GM21528 (cell line): ENCODE measurements at regions not wholly inside any gene's neighbourhood (a gene's known extent, or its start where the extent isn't known, plus 50 kb on each side); places are given as distances from the start of the nearest gene placed in this dataset.
"Not testable (repeated sequence)": the region's sequence is repeated elsewhere in the genome, so short reads cannot be mapped to it uniquely, and the experiment has no call there.

Experiments used
- ATAC-seq: cut with Tn5 transposase; IDR thresholded peaks from one replicate; pipeline ENCODE4 v1.9.1; 2021; ENCODE audit warnings: mild to moderate bottlenecking, moderate library complexity; ENCODE audit not compliant: unreplicated experiment, low FRiP score

DNA sequence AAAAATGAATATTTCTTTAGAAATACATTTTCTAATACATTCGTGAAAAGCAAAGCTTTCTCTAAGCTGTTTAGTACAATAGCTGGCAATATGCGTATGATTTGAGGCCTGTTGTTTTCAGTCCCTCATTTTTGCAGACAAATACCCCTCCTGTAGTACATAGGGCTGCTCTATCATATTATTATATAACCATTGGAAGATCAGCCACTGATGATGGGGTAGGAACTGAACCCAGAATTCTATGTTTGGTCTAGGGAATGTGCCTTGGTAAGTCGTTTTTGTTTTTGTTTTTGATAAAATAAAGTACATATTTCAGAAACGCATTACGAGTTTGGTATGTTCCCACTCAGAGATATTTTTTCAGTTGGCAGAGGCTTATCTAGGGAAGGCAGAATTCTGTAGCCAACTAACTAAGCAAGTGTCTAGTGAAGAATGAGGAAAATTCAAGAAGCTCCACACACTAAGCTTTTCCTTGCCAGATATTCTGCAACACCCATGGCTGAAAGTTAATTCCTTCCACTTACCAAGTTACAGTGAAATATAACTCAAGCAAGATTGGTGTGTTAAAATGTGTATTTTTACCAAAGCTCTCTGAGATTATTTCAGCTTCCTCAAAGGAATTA is 656.9 kb upstream of the MIR17HG start:
- ATAC-seq = no peak

DNA sequence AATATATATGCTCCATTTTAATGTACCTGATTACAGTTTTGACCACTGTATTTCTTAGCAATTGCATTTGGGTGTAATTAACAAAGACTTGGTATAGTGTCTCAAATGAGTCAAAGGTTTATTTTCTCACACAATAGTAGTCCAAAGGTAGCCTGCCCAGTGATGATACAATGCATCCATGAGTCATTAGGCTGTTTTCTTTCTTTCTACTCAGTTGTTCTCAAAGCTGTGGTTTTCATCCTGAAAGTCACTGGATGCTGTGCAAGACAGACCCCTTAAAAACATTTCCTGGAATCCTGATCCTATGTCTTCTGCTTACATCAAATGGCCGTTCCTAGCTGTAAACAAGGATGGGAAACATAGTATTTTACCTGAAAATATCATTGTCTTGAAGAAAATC is 651.2 kb upstream of the MIR17HG start:
- no peak for ATAC-seq

DNA sequence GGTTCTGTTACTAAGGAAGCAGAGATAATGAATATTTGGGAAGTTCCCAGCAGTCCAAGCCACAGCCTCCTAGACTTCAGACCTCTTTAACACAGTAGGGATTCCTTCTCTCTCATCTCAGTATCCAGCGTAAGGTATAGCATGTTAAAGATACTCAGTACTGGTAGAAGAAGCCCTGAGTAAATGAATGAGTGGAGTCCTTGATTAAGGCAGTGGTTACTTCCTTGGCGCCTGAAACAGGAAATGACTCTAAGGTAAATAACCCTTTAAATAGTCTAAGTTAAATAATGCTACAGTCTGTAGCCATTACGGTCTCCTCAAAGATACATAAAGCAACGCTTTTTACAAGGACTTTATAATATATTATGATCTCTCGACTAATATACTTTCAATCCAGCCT is 650.8 kb upstream of the MIR17HG start:
- ATAC-seq = no peak

DNA sequence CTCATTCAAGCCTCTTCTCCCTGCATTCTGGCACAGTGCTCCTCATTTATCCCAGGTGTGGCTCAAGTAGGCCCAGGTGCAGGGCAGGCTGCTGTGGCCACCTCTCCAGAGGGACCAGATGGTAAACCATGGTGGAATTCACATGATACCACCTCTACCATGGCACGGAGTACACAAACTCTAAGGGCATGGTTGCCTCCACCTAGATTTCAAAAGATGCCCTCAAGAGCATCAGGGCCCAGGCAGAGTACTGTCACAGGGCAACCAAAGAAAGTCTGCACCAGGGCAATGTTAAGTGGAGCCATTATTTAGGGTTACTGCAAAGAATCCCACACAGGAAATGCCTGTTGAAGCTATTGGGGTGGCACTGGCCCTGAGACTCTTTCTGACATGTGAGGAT is 647.1 kb upstream of the MIR17HG start:
- no peak for ATAC-seq

DNA sequence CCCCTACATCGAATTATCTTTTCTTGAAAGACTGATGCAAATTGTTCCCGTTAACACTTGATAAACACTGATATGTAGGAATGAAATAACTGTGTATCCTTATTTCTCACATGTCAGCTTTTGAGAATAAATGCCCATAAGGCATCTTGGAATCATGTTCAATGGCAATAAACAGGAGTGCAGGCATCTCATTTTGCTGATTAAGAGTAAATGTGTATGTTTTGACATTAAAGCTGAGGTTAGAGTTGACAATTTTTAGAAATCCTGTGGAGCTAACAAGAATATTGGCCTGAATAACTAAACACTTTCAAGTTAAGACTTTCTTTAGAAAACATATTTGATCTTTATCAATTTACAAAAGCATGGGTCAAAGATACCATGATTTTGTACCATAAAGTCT is 646.2 kb upstream of the MIR17HG start:
- ATAC-seq = no peak

DNA sequence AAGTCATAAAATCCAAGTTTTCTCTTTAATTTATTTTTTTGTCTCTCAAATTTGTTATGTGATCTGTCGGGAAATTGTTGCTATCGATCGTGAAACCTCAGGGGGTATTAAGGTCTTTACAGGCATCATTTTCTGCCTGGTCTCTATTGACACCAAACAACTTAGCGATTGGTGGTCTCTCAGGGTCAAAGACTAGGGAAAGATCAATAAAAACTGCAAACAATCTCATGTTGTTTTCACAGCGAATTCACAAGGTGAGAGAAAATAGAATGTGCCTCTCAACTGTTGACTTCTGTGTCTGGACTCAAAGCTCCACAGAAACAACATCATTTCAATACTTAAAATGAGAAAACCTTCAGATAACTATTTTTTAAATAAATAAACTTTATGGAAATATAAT is 645.4 kb upstream of the MIR17HG start:
- no peak for ATAC-seq

DNA sequence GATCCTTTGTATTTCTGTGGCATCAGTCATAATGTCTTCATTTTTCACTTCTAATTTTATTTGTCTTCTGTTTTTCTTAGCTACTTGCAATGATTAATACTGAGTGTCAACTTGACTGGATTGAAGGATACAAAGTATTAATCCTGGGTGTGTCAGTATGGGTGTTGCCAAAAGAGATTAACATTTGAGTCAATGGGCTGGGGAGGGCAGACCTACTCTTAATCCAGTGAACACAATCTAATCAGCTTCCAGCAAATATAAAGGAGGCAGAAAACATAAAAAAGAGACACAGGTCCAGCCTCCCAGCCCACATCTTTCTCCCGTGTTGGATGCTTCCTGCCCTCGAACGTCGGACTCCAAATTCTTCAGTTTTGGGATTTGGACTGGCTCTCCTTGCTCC is 640.9 kb upstream of the MIR17HG start:
- no peak for ATAC-seq

DNA sequence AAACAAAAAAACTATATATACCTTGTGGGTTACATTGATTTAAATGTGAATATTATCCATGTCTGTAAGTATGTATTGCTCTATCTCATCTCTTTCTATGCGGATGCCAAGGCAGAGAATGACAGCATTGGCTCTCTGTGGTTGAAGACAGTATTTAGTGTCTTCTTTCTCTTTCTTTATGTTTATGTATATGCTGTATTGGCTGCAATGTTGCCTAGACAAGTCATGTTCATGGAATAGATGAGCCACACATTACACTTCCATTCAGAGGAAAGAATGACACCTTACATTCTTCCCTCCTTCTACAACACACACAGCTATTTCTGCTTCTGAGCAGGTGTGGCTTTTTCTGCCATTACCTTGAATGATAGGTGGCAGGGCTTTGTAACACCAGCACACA is 639.4 kb upstream of the MIR17HG start:
- no peak for ATAC-seq

DNA sequence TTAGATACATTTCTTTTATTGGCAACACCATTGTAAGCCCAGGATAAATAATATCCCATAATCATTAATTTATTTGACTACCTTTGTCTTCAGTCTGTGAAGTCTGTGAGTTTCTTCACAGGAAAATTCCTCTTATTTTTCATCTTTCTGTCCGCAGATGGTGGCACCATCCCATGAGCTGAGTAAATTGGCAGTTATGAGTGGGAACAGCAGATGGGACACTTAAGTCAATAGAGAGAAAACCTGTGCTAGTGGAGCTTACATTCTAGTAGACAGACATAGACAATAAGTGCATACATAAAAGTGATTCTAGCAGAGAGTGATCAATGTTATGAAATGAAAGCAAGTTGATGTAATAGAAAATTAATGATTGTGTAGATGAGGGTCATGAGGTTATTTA is 638.2 kb upstream of the MIR17HG start:
- ATAC-seq = no peak

DNA sequence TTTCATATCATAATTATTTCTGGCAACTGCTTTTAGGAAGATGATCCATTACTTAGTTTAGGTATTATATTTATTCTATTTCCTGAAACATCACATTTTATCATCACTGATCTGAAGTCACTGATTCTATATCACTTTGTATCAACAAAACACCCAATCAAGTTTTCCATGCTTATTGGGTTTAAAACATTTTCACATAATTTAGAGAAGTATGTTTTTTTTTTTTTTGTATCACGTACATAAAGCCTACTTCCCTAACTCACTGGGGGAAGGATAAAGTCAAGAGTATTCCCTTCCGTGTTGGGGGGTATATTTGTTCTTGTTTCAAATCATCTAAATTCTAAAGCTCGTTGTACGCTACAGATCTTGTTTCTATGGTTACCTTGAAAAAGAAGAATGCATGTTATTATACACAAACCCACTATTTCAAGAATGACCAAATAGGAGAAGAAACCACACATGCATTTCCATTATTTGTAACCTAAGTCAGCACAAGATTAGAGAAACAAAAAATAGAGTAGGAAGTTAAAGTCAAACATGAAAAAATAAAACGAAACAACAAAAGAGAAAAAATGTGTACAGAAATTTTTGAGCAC is 637.2 kb upstream of the MIR17HG start:
- no peak for ATAC-seq

DNA sequence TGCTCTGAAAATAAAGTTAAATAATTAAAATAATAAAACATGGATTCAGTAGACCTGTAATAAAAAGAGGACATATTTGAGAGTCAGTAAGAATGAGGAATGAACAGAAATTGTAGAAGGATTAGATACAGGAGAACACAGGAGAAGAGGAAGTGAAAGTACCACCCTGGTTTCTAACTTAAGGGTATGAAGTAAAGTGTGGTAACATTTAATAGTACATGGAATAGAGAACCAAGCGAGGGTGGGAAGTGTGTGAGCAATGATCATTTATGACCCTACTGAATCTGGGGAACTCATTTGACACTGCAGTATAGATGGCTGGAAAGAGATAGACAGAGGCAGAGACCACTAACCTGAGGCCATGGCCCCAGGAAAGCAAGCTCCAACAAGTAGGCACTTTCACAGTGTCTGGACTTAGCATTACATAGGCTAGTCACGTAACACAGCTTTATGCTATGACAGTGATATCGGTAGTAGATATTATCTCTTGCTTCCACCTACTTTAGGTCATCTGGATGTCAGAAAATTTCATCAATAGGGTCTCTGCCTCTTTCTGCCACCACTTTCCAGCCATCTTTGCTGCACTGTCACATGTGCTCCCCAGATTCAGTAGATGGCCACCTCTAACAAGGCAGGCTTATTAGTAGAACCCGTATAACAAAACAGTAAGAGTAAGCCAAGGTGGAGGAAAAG is 633.9 kb upstream of the MIR17HG start:
- ATAC-seq = no peak

DNA sequence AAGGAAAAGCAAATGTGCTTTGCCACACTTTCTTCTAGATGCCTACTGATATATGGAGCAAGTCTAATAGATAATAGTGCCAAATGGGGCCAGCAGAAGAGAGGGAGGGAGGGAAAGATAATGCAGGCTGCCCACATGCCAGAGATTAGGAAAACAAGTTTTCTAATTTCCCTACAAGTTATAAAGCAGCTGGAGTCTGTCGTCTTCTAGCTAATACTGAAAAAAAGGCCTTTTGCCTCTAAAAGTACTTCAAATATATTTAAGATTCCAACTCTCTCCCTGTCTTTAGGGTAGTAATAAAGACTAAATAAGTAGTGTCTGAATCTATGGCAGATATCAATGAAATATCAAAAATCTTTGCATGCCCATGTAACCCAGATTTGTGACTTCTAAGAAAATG is 632.0 kb upstream of the MIR17HG start:
- ATAC-seq = no peak

DNA sequence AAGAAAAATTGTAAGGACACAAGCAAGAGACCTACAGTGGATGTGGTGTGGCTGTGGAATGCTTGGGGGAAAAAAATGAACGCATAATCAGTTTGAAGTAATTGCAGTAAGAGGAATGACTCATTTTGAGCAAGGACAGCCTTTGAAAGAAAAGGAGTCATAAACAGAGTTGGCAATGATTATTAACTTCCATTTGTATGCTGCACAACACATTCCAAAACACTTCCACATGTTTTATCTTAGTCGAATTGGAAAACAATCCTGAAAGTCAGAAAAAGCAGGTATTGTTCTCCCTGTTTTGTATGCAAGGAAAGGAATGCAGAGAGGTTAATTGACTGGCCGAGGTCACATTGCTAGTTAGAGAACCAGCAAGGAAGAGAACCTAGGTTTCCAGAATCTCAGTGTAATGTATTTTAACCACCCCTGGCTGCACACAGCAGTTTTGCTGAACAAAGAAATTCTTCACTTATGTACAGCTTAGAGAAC is 630.0 kb upstream of the MIR17HG start:
- no peak for ATAC-seq

DNA sequence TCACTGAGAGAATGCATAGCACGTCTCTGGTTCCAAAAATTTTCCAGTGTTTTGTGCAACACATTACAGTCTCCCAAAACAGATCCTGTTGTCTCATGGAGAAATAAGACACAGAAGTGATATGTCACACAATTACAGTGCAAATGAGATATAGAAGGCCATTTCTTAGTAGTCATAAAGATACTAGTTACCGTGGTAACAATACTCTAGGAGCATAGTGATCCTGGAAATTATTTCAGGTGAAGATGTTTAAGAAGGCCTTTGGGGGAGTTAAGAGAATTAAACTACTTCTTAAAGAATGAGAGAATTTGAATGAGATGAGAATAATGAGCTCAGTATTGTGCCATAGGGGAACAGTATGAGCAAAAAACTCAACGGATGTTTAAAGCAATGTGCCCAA is 628.0 kb upstream of the MIR17HG start:
- no peak for ATAC-seq

DNA sequence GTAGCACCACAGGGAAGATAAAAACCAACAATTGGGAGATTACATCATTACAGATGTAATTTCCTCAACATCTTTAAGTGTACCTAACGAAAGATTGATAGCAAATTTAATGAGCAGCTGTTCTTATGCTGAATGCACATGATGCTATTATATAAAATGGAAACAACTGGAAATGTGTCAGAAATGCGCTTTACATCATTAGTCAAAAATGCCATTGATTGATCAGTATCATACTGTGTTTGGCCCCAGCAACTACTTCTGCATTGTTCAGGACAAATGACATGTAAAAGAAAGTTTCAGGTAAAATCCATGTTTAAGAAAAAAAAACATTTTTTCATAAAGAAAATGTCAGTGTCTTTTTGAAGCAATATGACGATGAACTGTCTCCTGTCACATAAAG is 625.5 kb upstream of the MIR17HG start:
- ATAC-seq = no peak

DNA sequence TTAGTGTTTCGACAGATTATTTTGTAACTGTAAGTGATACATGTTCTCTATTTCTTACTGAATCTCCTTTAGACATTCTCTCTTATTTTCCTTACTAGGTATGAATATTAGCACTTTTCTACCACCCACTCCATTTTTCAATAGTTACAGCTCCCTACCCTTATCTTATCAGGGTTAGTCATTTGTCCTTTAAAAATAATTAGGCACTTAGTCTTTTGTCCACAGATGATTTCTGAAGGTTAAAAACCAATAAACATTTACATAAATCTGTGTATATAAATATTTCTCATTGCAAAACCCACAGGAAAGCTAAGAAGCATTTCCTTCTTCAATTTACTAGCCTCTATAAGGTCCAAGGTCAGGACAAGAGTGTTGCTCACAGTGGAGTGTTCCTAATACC is 624.1 kb upstream of the MIR17HG start:
- no peak for ATAC-seq

DNA sequence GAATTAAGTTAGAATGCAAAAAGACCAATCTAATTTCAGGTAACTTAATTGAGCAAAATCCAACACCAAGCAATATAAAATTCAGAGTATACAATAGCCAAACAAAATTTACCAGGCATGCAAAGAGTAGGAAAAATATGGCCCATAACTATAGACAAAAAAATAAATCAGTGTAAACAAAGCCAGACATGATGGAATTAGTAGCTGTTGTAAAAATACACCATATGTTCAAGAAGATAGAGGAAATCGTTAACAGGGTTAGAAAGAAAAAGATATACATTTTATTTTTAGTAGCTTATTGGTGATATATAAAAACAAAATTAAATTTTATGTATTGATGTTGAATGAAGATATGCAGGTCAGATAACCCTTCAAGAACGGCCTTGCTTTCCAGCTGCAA is 621.1 kb upstream of the MIR17HG start:
- no peak for ATAC-seq

DNA sequence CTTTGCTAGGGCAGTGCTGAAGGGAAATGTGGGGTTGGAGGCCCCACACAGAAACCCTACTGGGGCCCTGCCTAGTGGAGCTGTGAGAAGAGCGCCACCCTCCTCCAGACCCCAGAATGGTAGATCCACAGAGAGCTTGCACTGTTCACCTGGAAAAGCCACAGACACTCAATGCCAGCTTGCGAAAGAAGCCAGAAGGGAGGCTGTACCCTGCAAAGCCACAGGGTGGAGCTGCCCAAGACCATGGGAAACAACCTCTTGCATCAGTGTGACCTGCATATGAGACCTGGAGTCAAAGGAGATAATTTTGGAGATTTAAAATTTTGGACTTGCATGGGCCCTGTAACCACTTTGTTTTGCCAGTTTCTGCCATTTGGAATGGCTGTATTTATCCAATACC is 615.4 kb upstream of the MIR17HG start:
- no peak for ATAC-seq

DNA sequence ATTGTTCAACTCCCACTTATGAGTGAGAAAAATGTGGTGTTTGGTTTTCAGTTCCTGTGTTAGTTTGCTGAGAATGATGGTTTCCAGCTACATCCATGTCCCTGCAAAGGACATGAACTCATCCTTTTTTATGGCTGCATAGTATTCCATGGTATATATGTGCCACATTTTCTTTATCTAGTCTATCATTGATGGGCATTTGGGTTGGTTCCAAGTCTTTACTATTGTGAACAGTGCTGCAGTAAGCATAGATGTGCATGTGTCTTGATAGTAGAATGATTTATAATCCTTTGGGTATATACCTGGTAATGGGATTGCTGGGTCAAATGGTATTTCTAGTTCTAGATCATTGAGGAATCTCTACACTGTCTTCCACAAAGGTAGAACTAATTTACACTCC is 613.0 kb upstream of the MIR17HG start:
- not testable (repeated sequence) for ATAC-seq

DNA sequence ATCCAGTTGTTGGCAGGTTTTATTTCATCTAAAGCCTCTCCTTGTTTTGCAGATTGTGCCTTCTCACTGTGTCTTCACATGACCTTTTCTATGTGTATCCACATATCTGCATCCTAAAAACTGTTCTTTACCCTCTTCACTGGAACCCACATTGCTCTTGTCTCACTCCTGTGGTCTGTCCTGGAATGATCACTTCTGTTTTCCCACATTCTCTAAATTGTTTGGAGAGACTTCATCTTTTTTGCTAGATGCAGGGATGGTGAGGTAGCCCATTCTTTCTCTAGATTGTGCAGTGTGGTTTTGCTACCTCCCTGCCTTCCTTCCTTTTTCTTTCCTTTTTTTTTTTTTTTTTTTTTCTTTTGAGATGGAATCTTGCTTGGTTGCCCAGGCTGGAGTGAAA is 608.6 kb upstream of the MIR17HG start:
- ATAC-seq = no peak

DNA sequence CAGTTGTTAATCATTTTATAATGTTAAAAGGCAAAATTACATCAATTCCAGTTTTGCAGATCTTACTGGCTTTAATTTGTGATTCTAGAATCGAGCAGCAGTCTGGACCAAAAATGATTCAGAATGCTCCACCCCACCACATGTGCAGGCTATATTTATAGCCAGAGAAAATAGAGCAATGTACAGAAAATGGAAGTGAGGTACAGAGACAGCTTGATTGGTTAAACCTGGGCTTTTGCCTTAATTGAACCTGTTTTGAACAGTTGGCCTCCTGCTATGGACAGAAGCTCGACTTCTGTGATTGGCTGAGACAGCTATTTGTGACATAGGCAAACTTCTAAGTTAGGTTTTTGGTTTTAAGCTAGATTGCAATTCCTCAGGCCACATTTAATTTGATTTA is 607.4 kb upstream of the MIR17HG start:
- no peak for ATAC-seq

DNA sequence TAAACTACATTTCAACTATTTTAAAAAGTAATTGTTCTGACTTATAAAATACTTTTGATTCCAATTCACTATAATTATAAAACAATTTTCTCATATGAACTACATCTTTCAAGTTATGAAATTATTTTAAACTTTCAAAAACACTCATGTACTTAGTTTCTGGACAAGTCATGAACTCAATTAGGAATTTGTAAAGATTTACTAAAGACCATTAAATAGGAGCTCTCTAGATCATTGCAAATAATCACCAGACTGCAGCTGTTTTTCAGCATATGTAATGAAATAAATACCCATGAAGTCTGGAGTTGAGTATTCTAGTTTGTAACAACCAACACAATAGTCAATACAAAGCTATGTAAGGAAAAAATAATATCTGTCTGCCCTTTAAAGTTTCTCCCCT is 605.1 kb upstream of the MIR17HG start:
- no peak for ATAC-seq
